LNCaP clone FGC (cell line): ENCODE measurements at regions not wholly inside any gene's neighbourhood (a gene's known extent, or its start where the extent isn't known, plus 50 kb on each side); places are given as distances from the start of the nearest gene placed in this dataset.
"Not testable (repeated sequence)": the region's sequence is repeated elsewhere in the genome, so short reads cannot be mapped to it uniquely, and the experiment has no call there.

Experiments used
- DNase-seq: peaks from one replicate; pipeline ENCODE4 v3.0.0-alpha.2; 2011; ENCODE audit warnings: low read depth
- H3K4me3 ChIP-seq: 2 replicates; pipeline ENCODE4 v1.5.1; 2011; ENCODE audit warnings: mild to moderate bottlenecking, low read depth, low read length, control low read depth
- CTCF ChIP-seq: IDR thresholded peaks from 2 replicates; pipeline ENCODE4 v1.5.1; 2012; ENCODE audit warnings: mild to moderate bottlenecking; ENCODE audit not compliant: control insufficient read depth, insufficient read depth; ENCODE audit errors: extremely low read depth

GRCh38 chr15:31503758-31504461, 177.3 kb downstream of the KLF13 start:
- no peak overlapping the region for H3K4me3 ChIP-seq
- TF ChIP-seq CTCF = no peak
- DNase-seq = no peak

- H3K4me3 ChIP-seq = no peak overlapping the region
- peak; percentile 76 for DNase-seq
- no peak for TF ChIP-seq CTCF
These were observed 177.8 kb downstream of the KLF13 start for GRCh38 chr15:31504462-31504839.

- DNase-seq, H3K4me3 ChIP-seq: not testable (repeated sequence)
These were observed 180.9 kb downstream of the KLF13 start for GRCh38 chr15:31507573-31507972.

GRCh38 chr15:31508656-31509055, 182.0 kb downstream of the KLF13 start:
- no peak for TF ChIP-seq CTCF
- DNase-seq = no peak
- no peak overlapping the region for H3K4me3 ChIP-seq

DNA sequence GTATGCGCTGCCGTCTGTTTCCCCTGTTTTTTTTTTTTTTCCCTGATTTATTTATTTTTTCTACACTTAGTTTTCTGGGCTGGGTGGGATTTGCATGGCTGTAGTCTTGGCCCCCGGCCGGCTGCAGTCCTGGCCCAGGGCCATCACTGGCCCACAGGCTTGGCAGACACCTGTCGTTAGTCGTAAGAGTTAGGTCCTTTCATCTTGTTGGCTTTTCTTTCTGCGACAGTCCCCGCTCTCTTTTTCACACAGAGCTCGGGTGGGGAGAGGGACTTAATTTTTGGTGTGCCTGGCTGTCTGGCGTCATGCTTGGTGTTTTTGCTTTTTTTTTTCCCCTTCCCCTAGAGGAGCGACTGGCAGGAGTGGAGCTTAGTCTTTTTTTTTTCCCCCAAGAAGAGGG, 183.4 kb downstream of the KLF13 start:
- no peak for TF ChIP-seq CTCF
- no peak overlapping the region for H3K4me3 ChIP-seq
- DNase-seq = no peak

DNA sequence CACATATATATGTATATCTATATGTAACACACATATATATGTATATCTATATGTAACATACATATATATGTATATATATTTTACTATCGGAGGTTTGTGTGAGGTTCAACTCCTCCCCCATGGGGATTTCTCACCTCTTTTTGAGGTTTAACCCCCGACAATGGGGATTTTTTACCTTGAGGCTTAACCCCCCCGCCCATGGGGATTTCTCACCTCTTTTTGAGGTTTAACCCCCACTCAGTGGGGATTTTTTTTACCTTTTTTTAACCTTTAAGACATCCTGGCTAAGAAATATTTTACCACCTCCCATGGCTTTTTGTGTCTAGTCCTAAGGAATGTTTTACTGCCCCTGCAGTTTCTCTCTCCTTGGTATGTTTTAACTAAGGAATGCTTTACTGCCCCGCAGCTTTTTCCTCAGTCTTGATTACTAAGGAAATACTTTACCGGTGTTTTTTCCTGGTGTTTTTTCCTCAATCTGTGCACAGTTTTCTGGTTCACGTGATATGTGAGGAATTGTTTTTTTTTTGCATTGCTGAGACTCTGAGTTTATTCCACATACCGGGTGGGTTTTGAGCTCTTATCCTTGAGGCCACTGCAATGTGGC, 185.2 kb downstream of the KLF13 start:
- H3K4me3 ChIP-seq = no peak overlapping the region
- DNase-seq = no peak
- TF ChIP-seq CTCF = no peak

- H3K4me3 ChIP-seq = no peak overlapping the region
These were observed 186.5 kb downstream of the KLF13 start for GRCh38 chr15:31513178-31513577.

More at GRCh38 chr15:31513178-31513577, 186.5 kb downstream of the KLF13 start:
- TF ChIP-seq CTCF = no peak
- DNase-seq = no peak
